ENCODE measurements at regions not wholly inside any gene's neighbourhood (a gene's known extent, or its start where the extent isn't known, plus 50 kb on each side); places are given as distances from the start of the nearest gene placed in this dataset.

GRCh38 chr11:38136887-38137286 is 1538.9 kb upstream of the RAG2 start:
- TF ChIP-seq, protein P1, sequence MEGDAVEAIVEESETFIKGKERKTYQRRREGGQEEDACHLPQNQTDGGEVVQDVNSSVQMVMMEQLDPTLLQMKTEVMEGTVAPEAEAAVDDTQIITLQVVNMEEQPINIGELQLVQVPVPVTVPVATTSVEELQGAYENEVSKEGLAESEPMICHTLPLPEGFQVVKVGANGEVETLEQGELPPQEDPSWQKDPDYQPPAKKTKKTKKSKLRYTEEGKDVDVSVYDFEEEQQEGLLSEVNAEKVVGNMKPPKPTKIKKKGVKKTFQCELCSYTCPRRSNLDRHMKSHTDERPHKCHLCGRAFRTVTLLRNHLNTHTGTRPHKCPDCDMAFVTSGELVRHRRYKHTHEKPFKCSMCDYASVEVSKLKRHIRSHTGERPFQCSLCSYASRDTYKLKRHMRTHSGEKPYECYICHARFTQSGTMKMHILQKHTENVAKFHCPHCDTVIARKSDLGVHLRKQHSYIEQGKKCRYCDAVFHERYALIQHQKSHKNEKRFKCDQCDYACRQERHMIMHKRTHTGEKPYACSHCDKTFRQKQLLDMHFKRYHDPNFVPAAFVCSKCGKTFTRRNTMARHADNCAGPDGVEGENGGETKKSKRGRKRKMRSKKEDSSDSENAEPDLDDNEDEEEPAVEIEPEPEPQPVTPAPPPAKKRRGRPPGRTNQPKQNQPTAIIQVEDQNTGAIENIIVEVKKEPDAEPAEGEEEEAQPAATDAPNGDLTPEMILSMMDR (IDR thresholded peaks at IDR 0.05 in 2 of 3, conservative IDR thresholded peaks at IDR 0.05 in 1 of 3; ENCODE audit: borderline replicate concordance in 1 of 3, insufficient read depth in 1 of 3, low read depth in 2 of 3, low read length in 2 of 3): no peak
- TF ChIP-seq POLR2A (IDR thresholded peaks at IDR 0.05; ENCODE audit: borderline replicate concordance, extremely low read depth, insufficient read depth, insufficient read length) (no peak), CEBPB (IDR thresholded peaks at IDR 0.05; ENCODE audit: low read depth) (no peak), SRF (IDR thresholded peaks at IDR 0.05; ENCODE audit: low read depth) (no peak), EZH2 (IDR thresholded peaks at IDR 0.05) (no peak), ZNF274 (IDR thresholded peaks at IDR 0.05; ENCODE audit: low read depth, low read length) (no peak), ELF1 (IDR thresholded peaks at IDR 0.05; ENCODE audit: borderline replicate concordance, low read depth) (no peak), CBX3 (IDR thresholded peaks at IDR 0.05; ENCODE audit: low read depth) (no peak)
- TF ChIP-seq, protein P2, sequence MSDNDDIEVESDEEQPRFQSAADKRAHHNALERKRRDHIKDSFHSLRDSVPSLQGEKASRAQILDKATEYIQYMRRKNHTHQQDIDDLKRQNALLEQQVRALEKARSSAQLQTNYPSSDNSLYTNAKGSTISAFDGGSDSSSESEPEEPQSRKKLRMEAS (IDR thresholded peaks at IDR 0.05): no peak
